ENCODE measurements at regions not wholly inside any gene's neighbourhood (a gene's known extent, or its start where the extent isn't known, plus 50 kb on each side); places are given as distances from the start of the nearest gene placed in this dataset.

- Histone ChIP-seq H3K36me3 (replicated peaks; ENCODE audit: insufficient read depth, low read depth) (no peaks in the 10 kb centered on the region), H3K9me2 (replicated peaks; ENCODE audit: insufficient read depth) (no peaks in the 10 kb centered on the region), H3K79me2 (no peaks in the 10 kb centered on the region), H4K20me1 (ENCODE audit: insufficient read depth, poor library complexity, severe bottlenecking) (no peaks in the 10 kb centered on the region), H3K9me3 (ENCODE audit: low read depth) (no peaks in the 10 kb centered on the region), H3K27me3 (no peaks in the 10 kb centered on the region), H3K4me3 (no peak overlapping the region), H3K4me1 (ENCODE audit: insufficient read depth) (peaks cover 3% of the 10 kb centered on the region), H2AFZ (no peak overlapping the region), H3K27ac (no peak overlapping the region), H3K4me2 (no peak overlapping the region)
- WGBS (ENCODE audit: low lambda C conversion rate, missing lambda C conversion rate): 43% methylated on average over 4 of the region's 4 CpGs
- TF ChIP-seq EZH2 (IDR thresholded peaks at IDR 0.05; ENCODE audit: borderline replicate concordance) (no peak), CTCF (IDR thresholded peaks at IDR 0.05; ENCODE audit: poor library complexity) (no peak), EZH2phosphoT487 (IDR thresholded peaks at IDR 0.05; ENCODE audit: low read depth, severe bottlenecking, unreplicated experiment) (no peak)
- no peak for DNase-seq (ENCODE audit: low spot score)
Observed at GRCh38 chr3:31420311-31420710, 112.4 kb upstream of the STT3B start.

DNA sequence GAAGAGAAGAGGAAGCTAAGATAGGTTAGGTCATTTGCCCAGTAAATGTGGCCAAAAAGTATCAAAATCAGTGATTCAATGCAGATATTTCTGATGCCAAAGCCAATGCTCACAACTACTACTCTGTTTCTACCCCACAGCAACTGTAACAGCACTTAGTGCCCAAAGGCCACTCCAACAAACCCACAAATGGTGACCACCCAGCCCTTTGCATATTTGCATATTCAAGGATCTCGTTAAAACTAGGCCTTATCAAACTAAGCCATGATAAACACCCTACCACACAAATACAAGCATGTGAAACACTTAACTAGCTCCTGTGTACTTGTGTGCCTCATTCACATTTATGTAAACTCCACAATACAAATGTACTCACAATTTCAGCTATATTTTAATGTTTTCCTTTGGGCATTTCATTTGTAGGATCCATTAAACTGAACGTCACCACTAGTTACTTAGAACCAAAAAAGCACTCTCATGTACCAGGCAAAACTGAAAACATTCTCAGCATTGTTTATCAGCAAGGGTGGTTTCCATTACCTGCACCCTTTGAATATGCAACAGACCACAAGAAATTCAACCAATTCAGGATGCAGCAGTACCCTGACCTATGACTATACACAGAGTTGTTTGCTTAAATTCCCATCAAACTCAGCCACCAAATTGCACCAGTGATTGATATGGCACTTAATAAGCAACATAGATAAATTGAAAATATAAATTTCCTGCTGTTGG lies 111.2 kb upstream of the STT3B start:
- H3K27me3 ChIP-seq: no peaks in the 10 kb centered on the region
- H3K27ac ChIP-seq: no peak overlapping the region
- H4K20me1 ChIP-seq (ENCODE audit: insufficient read depth, poor library complexity, severe bottlenecking): no peaks in the 10 kb centered on the region
- no peaks in the 10 kb centered on the region for H3K9me3 ChIP-seq (ENCODE audit: low read depth)
- H2AFZ ChIP-seq: no peak overlapping the region
- no peaks in the 10 kb centered on the region for H3K79me2 ChIP-seq
- 77% methylated on average over 2 of the region's 2 CpGs for WGBS (ENCODE audit: low lambda C conversion rate, missing lambda C conversion rate)
- no peaks in the 10 kb centered on the region for H3K36me3 ChIP-seq (replicated peaks; ENCODE audit: insufficient read depth, low read depth)
- H3K4me3 ChIP-seq: no peak overlapping the region
- no peaks in the 10 kb centered on the region for H3K9me2 ChIP-seq (replicated peaks; ENCODE audit: insufficient read depth)
- TF ChIP-seq CTCF (IDR thresholded peaks at IDR 0.05; ENCODE audit: poor library complexity) (no peak), EZH2phosphoT487 (IDR thresholded peaks at IDR 0.05; ENCODE audit: low read depth, severe bottlenecking, unreplicated experiment) (no peak), EZH2 (IDR thresholded peaks at IDR 0.05; ENCODE audit: borderline replicate concordance) (no peak)
- no peak for DNase-seq (ENCODE audit: low spot score)
- peaks cover 3% of the 10 kb centered on the region for H3K4me1 ChIP-seq (ENCODE audit: insufficient read depth)
- no peak overlapping the region for H3K4me2 ChIP-seq

GRCh38 chr3:31422237-31422636 lies 110.5 kb upstream of the STT3B start:
- no peaks in the 10 kb centered on the region for H3K27me3 ChIP-seq
- no peak overlapping the region for H2AFZ ChIP-seq
- H3K4me2 ChIP-seq: no peak overlapping the region
- H3K9me3 ChIP-seq (ENCODE audit: low read depth): no peaks in the 10 kb centered on the region
- H3K27ac ChIP-seq: no peak overlapping the region
- H3K36me3 ChIP-seq (replicated peaks; ENCODE audit: insufficient read depth, low read depth): no peaks in the 10 kb centered on the region
- peaks cover 3% of the 10 kb centered on the region for H3K4me1 ChIP-seq (ENCODE audit: insufficient read depth)
- WGBS (ENCODE audit: low lambda C conversion rate, missing lambda C conversion rate): 100% methylated on average over 1 of the region's 1 CpG
- TF ChIP-seq EZH2 (IDR thresholded peaks at IDR 0.05; ENCODE audit: borderline replicate concordance) (no peak), CTCF (IDR thresholded peaks at IDR 0.05; ENCODE audit: poor library complexity) (no peak), EZH2phosphoT487 (IDR thresholded peaks at IDR 0.05; ENCODE audit: low read depth, severe bottlenecking, unreplicated experiment) (no peak)
- no peaks in the 10 kb centered on the region for H4K20me1 ChIP-seq (ENCODE audit: insufficient read depth, poor library complexity, severe bottlenecking)
- no peak for DNase-seq (ENCODE audit: low spot score)
- H3K9me2 ChIP-seq (replicated peaks; ENCODE audit: insufficient read depth): no peaks in the 10 kb centered on the region
- H3K79me2 ChIP-seq: no peaks in the 10 kb centered on the region
- H3K4me3 ChIP-seq: no peak overlapping the region
